Stimulated activated CD8-positive, alpha-beta memory T cell treated with anti-CD3 and anti-CD28 coated beads, Interleukin-2, amount 100 ng/mL, for 1 hour (primary cell): ENCODE measurements at regions not wholly inside any gene's neighbourhood (a gene's known extent, or its start where the extent isn't known, plus 50 kb on each side); places are given as distances from the start of the nearest gene placed in this dataset.

Experiments
- DNase-seq, 2 donors: peaks; one replicate each; pipeline ENCODE4 v3.0.0-alpha.2; 2020; ENCODE audit warnings: low read depth in 2 of 2

DNA sequence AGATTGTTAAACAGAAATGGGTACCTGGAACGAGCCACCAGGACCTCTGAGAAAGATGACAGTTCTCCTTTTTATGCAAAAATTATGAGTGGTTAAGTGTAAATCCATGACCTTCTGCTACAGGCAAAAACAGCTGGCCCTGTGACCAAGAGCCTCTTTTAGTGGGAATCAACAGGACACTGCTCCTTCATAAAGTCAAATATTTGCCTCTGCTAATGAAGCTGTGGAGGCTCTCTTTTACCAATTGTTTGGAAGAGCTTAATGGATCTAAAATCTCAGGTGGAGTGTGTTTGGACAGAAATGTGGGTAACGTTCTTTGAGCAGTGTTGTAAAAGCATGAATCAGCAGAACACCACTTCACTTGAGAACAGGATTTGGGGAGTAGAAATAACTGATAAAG lies 117.5 kb upstream of the PCSK2 start:
- DNase-seq: no peak

DNA sequence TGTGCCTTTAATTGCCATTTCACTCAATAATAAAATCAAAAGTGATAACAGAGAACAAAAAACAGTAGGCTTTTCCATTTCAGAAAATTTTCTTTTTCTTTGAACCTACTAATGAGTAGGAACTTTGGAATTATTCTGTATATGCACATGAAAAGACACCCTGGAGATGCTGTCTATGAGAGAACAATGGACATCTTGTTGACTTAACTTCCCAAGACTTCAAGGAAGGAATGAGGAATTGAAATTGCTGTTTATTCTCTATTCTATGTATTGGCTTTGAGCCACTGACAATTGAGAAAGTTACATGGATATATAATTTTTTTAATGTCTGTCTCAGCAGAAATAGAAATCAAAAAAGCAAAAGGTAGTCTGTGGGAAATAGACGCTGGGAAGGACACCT lies 98.6 kb upstream of the PCSK2 start:
- no peak for DNase-seq

DNA sequence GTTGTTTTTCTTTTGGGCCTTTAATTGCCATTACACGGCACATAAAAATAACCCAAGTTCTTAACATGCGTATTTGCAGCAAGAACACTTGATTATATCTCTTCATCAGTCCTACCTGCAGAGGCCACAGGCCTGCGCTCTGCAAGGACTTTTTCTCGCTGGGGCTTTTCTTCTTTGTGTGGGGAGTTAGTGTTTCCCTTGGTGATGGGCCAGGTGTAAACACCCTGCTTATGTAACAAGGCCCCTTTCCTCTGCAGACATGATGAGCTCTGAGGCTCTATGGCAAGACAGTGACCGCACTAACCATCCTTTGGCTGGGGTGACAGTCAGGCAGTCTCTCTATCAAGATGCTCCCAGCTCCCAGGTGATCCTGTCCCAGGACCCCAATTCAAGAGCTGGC lies 97.8 kb upstream of the PCSK2 start:
- DNase-seq: no peak

- no peak for DNase-seq
These were observed 89.1 kb upstream of the PCSK2 start for GRCh38 chr20:17137692-17138091.

DNA sequence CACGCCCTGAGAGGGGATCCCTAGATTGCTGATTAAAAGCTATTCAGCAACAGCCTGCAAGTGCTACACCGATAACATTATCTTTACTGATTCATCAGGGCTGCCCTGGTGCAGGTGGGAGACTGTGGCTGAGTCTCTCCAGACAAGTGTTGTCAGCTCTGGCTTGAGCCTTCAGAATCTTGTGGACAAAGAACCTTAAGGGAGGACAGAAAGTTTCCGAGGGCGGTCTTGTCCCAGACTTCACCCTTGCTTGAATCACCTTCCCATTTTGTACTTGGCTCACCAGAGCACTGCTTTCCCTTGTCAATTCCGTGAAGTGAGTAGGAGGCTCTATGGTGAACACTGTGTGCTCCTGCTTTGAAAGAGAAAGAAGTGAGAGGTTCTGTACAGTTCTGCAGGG lies 88.6 kb upstream of the PCSK2 start:
- DNase-seq: no peak

DNA sequence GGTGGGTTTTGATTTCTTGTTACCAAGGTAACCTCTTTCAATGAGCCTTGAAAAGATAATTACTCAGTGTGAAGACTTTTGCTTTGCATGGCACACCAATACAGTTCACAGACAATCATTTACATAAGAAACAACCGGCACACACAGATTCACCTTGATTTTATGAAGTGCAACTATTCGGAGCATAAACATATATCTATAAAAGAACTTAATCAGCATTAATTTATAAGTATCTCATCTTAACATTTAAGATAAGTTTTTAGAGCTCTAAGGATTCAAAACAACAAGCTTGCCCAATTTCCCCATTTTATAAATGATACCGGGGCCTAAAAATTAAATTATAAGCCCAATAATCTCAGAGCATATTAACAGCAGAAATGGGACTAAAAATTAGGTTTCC lies 85.9 kb upstream of the PCSK2 start:
- no peak for DNase-seq

GRCh38 chr20:17141568-17141967 lies 85.3 kb upstream of the PCSK2 start:
- no peak for DNase-seq

DNA sequence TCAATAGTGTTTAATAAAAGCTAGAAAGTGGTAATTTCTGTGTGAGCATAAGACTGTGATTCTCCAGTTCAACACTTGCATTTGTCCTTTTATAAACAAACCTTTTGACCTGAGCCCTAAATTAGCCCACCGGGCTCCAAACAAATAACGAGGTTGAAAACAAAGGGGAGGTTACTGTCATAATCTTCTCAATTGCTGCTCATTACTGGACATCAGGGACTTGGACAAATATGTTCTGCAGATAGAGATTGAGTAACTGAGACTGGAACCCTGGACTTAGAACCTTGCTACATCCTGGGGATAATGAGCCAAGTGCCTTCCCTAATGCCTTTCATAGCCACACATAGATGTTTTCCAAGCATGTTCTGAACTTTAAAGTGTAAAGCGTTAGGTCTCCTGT lies 84.2 kb upstream of the PCSK2 start:
- no peak for DNase-seq

GRCh38 chr20:17150858-17151257 lies 76.0 kb upstream of the PCSK2 start:
- no peak for DNase-seq

GRCh38 chr20:17155401-17155800 lies 71.4 kb upstream of the PCSK2 start:
- DNase-seq: no peak

- no peak for DNase-seq
These were observed 68.1 kb upstream of the PCSK2 start for GRCh38 chr20:17158701-17159100.

- no peak for DNase-seq
These were observed 65.0 kb upstream of the PCSK2 start for GRCh38 chr20:17161673-17162481.

- no peak for DNase-seq
These were observed 58.7 kb upstream of the PCSK2 start for GRCh38 chr20:17168026-17168612.

DNA sequence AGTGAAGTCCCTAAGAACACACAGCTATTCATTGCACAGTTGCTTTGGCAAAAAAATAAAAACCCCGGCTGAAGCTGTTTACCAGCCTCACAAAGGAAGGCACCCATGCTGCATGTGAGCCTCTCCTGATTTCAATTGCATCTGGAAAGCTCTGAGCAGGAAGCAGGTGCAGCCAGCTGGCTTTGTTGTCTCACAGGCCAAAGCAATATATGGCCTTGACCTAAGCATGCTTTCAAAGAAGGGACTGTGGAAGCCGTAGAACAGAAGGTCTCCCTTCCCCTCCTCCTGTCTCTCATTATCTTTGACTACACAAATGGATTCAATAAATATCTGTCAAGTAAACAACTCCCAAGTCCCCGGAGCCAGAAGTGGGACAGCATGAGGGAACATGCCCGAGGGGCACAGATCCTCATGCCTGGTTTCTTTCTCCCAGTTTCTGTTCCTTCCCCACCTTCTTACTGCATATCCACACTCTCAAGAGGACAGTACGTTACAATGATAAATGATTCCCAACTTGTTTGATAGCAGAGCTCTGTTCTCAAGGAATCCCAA lies 57.2 kb upstream of the PCSK2 start:
- no peak for DNase-seq

DNA sequence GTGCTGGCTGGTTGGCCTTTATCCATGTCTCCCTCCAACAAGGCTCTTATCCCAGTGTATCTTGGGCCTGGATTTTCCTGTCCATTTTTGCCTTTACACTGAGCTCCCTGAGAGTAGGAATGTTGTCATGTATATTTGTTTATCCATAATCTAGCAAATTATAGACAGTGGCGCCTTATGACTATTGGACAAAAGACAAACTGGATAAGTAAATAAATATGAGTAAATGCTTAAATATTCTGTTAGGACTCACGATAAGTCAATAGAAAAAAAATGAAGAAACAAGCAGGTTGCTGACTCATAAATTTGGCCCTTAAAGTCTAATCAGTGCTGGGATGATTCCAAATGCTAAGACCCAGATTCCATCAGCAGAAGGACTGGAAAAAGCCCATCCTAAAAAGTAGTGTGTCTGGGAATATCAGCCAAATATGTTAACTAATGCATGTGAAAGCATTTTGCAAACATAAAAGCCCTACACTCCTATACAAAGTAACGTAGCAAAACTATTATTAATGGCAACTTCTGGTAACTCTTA lies 55.0 kb upstream of the PCSK2 start:
- no peak for DNase-seq

DNA sequence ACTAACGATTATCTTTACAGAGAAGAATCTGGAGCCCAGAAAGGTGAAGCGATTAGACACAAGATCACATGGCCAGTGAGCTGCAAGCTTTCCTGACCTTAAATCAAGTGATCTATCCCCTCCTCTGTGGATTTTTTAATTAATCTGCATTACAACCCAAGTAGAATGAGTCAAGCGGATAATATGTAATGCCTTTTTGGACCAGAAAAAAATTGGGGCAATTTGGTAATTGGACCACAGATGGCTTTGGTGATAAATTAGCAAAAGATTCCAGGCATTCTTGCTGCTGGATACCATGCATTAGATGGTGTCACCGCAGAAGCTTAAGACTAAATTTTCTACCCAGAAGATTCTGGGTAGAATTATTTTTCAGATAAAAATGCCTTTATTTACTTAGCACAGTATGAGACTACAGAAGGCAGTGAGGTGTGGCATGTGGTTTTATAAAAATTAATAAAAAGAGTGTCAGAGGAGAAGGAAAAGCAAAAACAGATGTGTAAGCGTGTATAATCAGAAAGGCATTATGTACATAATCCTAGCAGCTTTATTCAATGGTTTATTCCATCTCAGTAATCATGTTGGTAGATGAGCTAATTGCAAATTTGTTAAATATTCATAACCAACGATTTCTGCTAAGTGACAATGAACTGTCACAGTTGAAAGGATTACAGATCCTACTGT lies 53.9 kb upstream of the PCSK2 start:
- DNase-seq: no peak
